ENCODE measurements at regions not wholly inside any gene's neighbourhood (a gene's known extent, or its start where the extent isn't known, plus 50 kb on each side); places are given as distances from the start of the nearest gene placed in this dataset.
"Not testable (repeated sequence)": the region's sequence is repeated elsewhere in the genome, so short reads cannot be mapped to it uniquely, and the experiment has no call there.

- TF ChIP-seq GATA1 (IDR thresholded peaks at IDR 0.05; ENCODE audit: low read depth, low read length) (no peak), POLR2A (IDR thresholded peaks at IDR 0.05; ENCODE audit: low read length) (no peak)
- DNase-seq, result no peak
Observed at GRCh38 chr5:71923755-71924154, 183.5 kb upstream of the MAP1B start.

GRCh38 chr5:71924325-71924724 lies 182.9 kb upstream of the MAP1B start:
- no peak for DNase-seq
- TF ChIP-seq POLR2A (IDR thresholded peaks at IDR 0.05; ENCODE audit: low read length) (no peak), GATA1 (IDR thresholded peaks at IDR 0.05; ENCODE audit: low read depth, low read length) (no peak)

GRCh38 chr5:71924980-71925379 lies 182.3 kb upstream of the MAP1B start:
- DNase-seq, result no peak
- TF ChIP-seq GATA1 (IDR thresholded peaks at IDR 0.05; ENCODE audit: low read depth, low read length), result no peak
- TF ChIP-seq POLR2A (IDR thresholded peaks at IDR 0.05; ENCODE audit: low read length), result no peak

- TF ChIP-seq GATA1 (IDR thresholded peaks at IDR 0.05; ENCODE audit: low read depth, low read length), result no peak
- TF ChIP-seq POLR2A (IDR thresholded peaks at IDR 0.05; ENCODE audit: low read length), result no peak
- no peak for DNase-seq
Observed at GRCh38 chr5:71925608-71926091, 181.6 kb upstream of the MAP1B start.

- TF ChIP-seq GATA1 (IDR thresholded peaks at IDR 0.05; ENCODE audit: low read depth, low read length) (no peak), POLR2A (IDR thresholded peaks at IDR 0.05; ENCODE audit: low read length) (no peak)
- no peak for DNase-seq
Observed at GRCh38 chr5:71929003-71929402, 178.3 kb upstream of the MAP1B start.

- DNase-seq, result not testable (repeated sequence)
Observed at GRCh38 chr5:71930554-71930953, 176.7 kb upstream of the MAP1B start.

GRCh38 chr5:71932131-71932654 lies 175.1 kb upstream of the MAP1B start:
- DNase-seq, result peak in 1 of 2 experiments; percentile 65
- TF ChIP-seq POLR2A (IDR thresholded peaks at IDR 0.05; ENCODE audit: low read length), result no peak
- no peak for TF ChIP-seq GATA1 (IDR thresholded peaks at IDR 0.05; ENCODE audit: low read depth, low read length)

- TF ChIP-seq GATA1 (IDR thresholded peaks at IDR 0.05; ENCODE audit: low read depth, low read length) (peak; percentile 24), POLR2A (IDR thresholded peaks at IDR 0.05; ENCODE audit: low read length) (no peak)
- peak; percentile 69 to 86 for DNase-seq
Observed at GRCh38 chr5:71932655-71933338, 174.5 kb upstream of the MAP1B start.

- TF ChIP-seq GATA1 (IDR thresholded peaks at IDR 0.05; ENCODE audit: low read depth, low read length) (no peak), POLR2A (IDR thresholded peaks at IDR 0.05; ENCODE audit: low read length) (no peak)
- DNase-seq, result no peak
Observed at GRCh38 chr5:71934322-71934721, 173.0 kb upstream of the MAP1B start.

- DNase-seq, result no peak
- TF ChIP-seq GATA1 (IDR thresholded peaks at IDR 0.05; ENCODE audit: low read depth, low read length) (no peak), POLR2A (IDR thresholded peaks at IDR 0.05; ENCODE audit: low read length) (no peak)
Observed at GRCh38 chr5:71937921-71938698, 169.2 kb upstream of the MAP1B start.

- DNase-seq, result peak in 1 of 2 experiments; percentile 24
- TF ChIP-seq POLR2A (IDR thresholded peaks at IDR 0.05; ENCODE audit: low read length) (no peak), GATA1 (IDR thresholded peaks at IDR 0.05; ENCODE audit: low read depth, low read length) (no peak)
Observed at GRCh38 chr5:71938895-71939294, 168.4 kb upstream of the MAP1B start.

GRCh38 chr5:71939452-71940230 lies 167.6 kb upstream of the MAP1B start:
- no peak for TF ChIP-seq POLR2A (IDR thresholded peaks at IDR 0.05; ENCODE audit: low read length)
- no peak for TF ChIP-seq GATA1 (IDR thresholded peaks at IDR 0.05; ENCODE audit: low read depth, low read length)
- DNase-seq, result peak in 1 of 2 experiments; percentile 38

- DNase-seq, result no peak
- TF ChIP-seq POLR2A (IDR thresholded peaks at IDR 0.05; ENCODE audit: low read length), result no peak
- TF ChIP-seq GATA1 (IDR thresholded peaks at IDR 0.05; ENCODE audit: low read depth, low read length), result no peak
Observed at GRCh38 chr5:71943874-71944273, 163.4 kb upstream of the MAP1B start.

GRCh38 chr5:71945436-71945835 lies 161.8 kb upstream of the MAP1B start:
- DNase-seq, result no peak
- TF ChIP-seq POLR2A (IDR thresholded peaks at IDR 0.05; ENCODE audit: low read length) (no peak), GATA1 (IDR thresholded peaks at IDR 0.05; ENCODE audit: low read depth, low read length) (no peak)
